ENCODE measurements at regions not wholly inside any gene's neighbourhood (a gene's known extent, or its start where the extent isn't known, plus 50 kb on each side); places are given as distances from the start of the nearest gene placed in this dataset.

GRCh38 chr15:87747087-87747486 is 509.5 kb downstream of the NTRK3 start:
- TF ChIP-seq POLR2AphosphoS5 (IDR thresholded peaks at IDR 0.05; ENCODE audit: low read depth) (no peak), CTCF (IDR thresholded peaks at IDR 0.05; ENCODE audit: insufficient read depth, low read length) (no peak)

Data from HL-60 (cell line).